ENCODE measurements at regions not wholly inside any gene's neighbourhood (a gene's known extent, or its start where the extent isn't known, plus 50 kb on each side); places are given as distances from the start of the nearest gene placed in this dataset.
A peak's percentile ranks its signal among the peaks of the same experiment; 100 is the strongest.
"Not testable (repeated sequence)": the region's sequence is repeated elsewhere in the genome, so short reads cannot be mapped to it uniquely, and the experiment has no call there.

DNA sequence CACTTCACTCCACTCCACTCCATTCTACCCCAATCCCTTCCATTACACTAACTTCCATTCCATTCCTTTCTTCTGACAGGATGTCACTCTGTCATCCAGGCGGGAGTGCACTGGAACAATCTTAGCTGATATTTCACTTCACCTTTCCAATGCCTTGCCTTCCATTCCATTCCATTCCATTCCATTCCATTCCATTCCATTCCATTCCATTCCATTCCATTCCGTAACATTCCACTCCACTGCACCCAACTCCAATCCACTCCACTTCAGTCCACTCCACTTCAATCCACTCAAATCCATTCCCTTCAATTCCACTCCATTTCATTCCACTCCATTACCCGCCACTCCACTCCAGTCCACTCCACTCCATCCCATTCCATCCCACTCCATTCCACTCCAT lies 1099.4 kb downstream of the TSPY10 start:
- FAIRE-seq (no peak), DNase-seq (ENCODE audit: low spot score) (peak; percentile 85)

DNA sequence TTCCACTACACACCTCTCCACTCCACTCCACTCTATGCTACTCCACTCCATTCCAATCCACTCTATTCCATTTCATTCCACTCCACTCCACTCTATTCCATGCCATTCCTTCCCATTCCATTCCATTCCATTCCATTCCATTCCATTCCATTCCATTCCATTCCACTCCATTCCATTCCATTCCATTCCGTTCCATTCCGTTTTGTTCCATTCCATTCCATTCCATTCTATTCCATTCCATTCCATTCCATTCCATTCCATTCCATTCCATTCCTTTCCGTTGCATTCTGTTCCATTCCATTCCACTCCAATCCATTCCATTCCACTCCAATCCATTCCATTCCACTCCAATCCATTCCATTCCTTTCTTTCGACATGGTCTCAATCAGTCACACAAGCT lies 1121.1 kb downstream of the TSPY10 start:
- not testable (repeated sequence) for FAIRE-seq; DNase-seq (ENCODE audit: low spot score)

DNA sequence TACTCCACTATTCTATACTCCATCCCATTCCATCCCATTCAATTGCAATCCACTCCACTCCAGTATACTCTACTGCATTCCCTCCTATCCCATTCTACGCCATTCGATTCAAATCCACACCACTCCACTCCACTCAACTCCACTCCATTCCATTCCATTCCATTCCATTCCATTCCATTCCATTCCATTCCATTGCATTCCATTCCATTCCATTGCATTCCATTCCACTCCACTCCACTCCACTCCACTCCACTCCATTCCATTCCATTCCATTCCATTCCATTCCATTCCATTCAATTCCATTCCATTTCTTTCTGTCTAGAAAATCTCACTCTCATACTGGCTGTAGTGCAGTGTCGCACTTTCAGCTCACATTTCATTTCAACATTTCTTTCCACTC lies 1129.4 kb downstream of the TSPY10 start:
- FAIRE-seq, result not testable (repeated sequence)

DNA sequence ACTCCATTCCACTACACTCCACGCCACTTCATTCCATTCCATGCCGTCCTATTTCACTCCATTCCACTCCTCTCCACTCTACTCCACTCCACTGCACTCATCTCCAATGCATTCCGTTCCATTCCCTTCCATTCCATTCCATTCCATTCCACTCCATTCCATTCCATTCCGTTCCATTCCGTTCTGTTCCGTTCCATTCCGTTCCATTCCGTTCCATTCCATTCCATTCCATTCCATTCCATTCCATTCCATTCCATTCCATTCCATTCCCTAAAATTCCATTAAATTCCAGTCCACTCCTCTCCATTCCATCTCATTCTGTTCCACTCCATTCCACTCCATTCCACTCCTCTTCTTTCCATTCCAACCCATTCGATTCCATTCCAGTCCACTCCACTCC lies 1139.1 kb downstream of the TSPY10 start:
- DNase-seq (ENCODE audit: low spot score), result no peak

More for the DNA sequence above, 1129.4 kb downstream of the TSPY10 start:
- not testable (repeated sequence) for DNase-seq (ENCODE audit: low spot score)

DNA sequence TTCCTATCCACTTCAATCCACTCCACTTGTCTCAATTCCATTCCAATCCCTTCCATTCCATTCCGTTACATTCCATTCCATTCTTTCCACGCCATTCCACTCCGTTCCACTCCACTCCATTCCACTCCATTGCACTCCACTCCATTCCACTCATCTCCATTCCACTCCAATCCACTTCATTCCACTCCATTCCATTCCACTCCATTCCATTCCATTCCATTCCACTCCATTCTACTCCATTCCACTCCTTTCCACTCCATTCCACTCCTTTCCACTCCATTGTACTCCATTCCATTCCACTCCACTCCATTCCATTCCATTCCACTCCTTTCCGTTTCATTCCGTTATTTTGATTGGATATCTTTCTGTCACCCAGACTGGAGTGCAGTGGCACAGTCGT lies 1158.7 kb downstream of the TSPY10 start:
- DNase-seq (ENCODE audit: low spot score), result no peak
- no peak for FAIRE-seq

More for the DNA sequence above, 1139.1 kb downstream of the TSPY10 start:
- no peak for FAIRE-seq
